Activated T-cell treated with anti-CD3 and anti-CD28 coated beads, Interleukin-2, amount 50 U/mL, for 72 hours (primary cell): ENCODE measurements at regions not wholly inside any gene's neighbourhood (a gene's known extent, or its start where the extent isn't known, plus 50 kb on each side); places are given as distances from the start of the nearest gene placed in this dataset.

ENCODE experiments used
- ATAC-seq, 2 donors: fragments of 150-1000 bp; cut with Tn5 transposase; replicated peaks in 1 of 2; 2 replicates each; pipeline ENCODE4 v1.10.0; 2021; ENCODE audit warnings: moderate library complexity in 2 of 2, mild to moderate bottlenecking in 1 of 2
- DNase-seq, 2 donors: peaks; one replicate each; pipeline ENCODE4 v3.0.0; 2021 to 2022; ENCODE audit warnings: mixed read lengths in 1 of 2
- H3K27ac Mint-ChIP-seq: one replicate; pipeline ENCODE4 v1.8.0; 2022; ENCODE audit warnings: mild to moderate bottlenecking, moderate library complexity, mixed read lengths
- H3K27me3 Mint-ChIP-seq: one replicate; pipeline ENCODE4 v1.8.0; 2022; ENCODE audit warnings: low read depth, mixed read lengths
- H3K36me3 Mint-ChIP-seq, 2 donors: one replicate each; pipeline ENCODE4 v1.8.0; 2022; ENCODE audit warnings: mixed read lengths in 2 of 2, mild to moderate bottlenecking in 1 of 2; ENCODE audit not compliant: insufficient read depth in 2 of 2
- H3K4me1 Mint-ChIP-seq: one replicate; pipeline ENCODE4 v1.8.0; 2022; ENCODE audit warnings: low read depth, mixed read lengths
- H3K4me3 Mint-ChIP-seq, 2 donors: one replicate each; pipeline ENCODE4 v1.8.0; 2022; ENCODE audit warnings: mild to moderate bottlenecking in 2 of 2, mixed read lengths in 2 of 2, moderate library complexity in 2 of 2
- H3K9me3 Mint-ChIP-seq, 2 donors: one replicate each; pipeline ENCODE4 v1.8.0; 2022; ENCODE audit warnings: mixed read lengths in 2 of 2

GRCh38 chr2:106020821-106021661, 173.1 kb downstream of the UXS1 start:
- no peaks in the 10 kb centered on the region for H3K9me3 Mint-ChIP-seq
- H3K36me3 Mint-ChIP-seq, result no peaks in the 10 kb centered on the region
- H3K4me1 Mint-ChIP-seq, result peaks cover 15% of the 10 kb centered on the region
- no peaks in the 10 kb centered on the region for H3K27me3 Mint-ChIP-seq
- no peak overlapping the region for H3K27ac Mint-ChIP-seq
- no peak for ATAC-seq
- DNase-seq, result no peak
- H3K4me3 Mint-ChIP-seq, result no peak overlapping the region

- Mint-ChIP-seq H3K9me3 (no peaks in the 10 kb centered on the region), H3K27ac (no peak overlapping the region), H3K27me3 (no peaks in the 10 kb centered on the region), H3K36me3 (no peaks in the 10 kb centered on the region), H3K4me3 (no peak overlapping the region), H3K4me1 (peaks cover 13% of the 10 kb centered on the region)
- DNase-seq (no peak), ATAC-seq (no peak)
These were observed 174.1 kb downstream of the UXS1 start for GRCh38 chr2:106020032-106020431.

GRCh38 chr2:106018141-106018540, 176.0 kb downstream of the UXS1 start:
- no peaks in the 10 kb centered on the region for H3K36me3 Mint-ChIP-seq
- H3K4me3 Mint-ChIP-seq, result no peak overlapping the region
- no peak overlapping the region for H3K27ac Mint-ChIP-seq
- peaks cover 0 to 1% of the 10 kb centered on the region in 2 donors for H3K9me3 Mint-ChIP-seq
- no peak for DNase-seq
- H3K27me3 Mint-ChIP-seq, result no peaks in the 10 kb centered on the region
- H3K4me1 Mint-ChIP-seq, result peaks cover 13% of the 10 kb centered on the region
- no peak for ATAC-seq

DNA sequence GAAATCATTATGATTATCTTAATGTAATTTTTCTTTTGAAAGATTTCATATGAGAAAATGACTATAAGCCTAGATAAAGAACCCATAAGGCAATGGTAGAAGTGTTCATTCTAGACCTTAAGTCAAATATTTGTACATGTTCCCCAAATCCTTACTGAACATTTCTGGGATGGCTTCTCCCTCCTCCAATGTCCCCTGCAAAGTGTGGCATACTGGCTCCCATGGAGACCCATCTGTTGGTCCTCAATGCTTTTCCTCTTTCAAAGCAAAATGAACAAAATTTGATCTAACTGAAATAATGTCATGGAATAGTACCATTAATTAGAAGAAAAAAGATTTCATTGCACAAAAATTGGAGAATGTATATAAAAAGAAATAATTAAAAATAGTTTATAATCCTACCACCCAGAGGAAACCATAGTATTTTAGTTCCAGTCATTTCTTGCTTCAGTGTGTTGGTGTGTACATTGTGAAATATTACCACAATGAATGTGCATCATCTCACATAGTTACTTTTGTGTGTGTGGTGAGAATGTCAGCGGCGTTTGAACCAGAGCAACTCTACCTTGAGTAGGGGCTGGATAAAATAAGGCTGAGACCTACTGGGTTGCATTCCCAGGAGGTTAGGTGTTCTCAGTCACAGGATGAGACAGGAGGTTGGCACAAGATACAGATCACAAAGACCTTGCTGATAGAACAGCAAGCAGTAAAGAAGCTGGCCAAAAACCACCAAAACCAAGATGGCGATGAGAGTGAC, 181.3 kb downstream of the UXS1 start:
- no peak for DNase-seq
- Mint-ChIP-seq H3K36me3 (peaks cover 3 to 9% of the 10 kb centered on the region in 2 donors), H3K27me3 (no peaks in the 10 kb centered on the region), H3K27ac (no peak overlapping the region), H3K4me3 (no peak overlapping the region), H3K4me1 (peaks cover 4% of the 10 kb centered on the region), H3K9me3 (peaks cover 7 to 8% of the 10 kb centered on the region in 2 donors)
- peak in 1 of 2 donors; percentile 45 for ATAC-seq

DNA sequence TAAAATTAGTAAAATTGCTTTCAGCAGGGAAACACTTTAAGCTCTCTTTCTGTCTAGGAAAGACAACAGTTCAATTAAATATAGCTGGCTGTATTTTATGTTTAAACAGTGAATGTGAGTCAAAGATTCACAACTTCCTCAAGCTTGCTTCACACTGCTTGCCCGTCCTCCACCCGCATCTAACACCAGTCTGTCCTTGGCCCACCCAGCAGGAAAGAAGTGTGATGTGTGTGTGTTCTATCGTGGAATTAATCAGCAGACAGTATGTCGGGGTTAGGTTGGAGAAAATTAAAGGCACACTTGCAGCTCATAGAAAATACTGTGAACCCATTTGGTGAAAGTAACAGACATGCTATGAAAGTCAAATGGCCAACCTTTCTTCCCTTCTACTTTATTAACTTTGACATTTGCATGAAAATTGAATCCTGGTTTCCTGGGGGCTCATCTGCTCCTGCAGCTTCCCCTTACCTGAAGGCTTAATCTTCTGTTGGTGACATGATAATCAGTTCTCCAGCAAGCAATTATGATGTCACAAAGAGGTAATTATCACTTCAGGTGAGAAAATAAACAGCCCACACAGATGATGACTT, 182.0 kb downstream of the UXS1 start:
- H3K4me3 Mint-ChIP-seq, result no peak overlapping the region
- no peak overlapping the region for H3K27ac Mint-ChIP-seq
- peaks cover 3 to 11% of the 10 kb centered on the region in 2 donors for H3K36me3 Mint-ChIP-seq
- no peaks in the 10 kb centered on the region for H3K27me3 Mint-ChIP-seq
- H3K4me1 Mint-ChIP-seq, result peaks cover 4% of the 10 kb centered on the region
- no peak for ATAC-seq
- no peak for DNase-seq
- peaks cover 8 to 9% of the 10 kb centered on the region in 2 donors for H3K9me3 Mint-ChIP-seq

DNA sequence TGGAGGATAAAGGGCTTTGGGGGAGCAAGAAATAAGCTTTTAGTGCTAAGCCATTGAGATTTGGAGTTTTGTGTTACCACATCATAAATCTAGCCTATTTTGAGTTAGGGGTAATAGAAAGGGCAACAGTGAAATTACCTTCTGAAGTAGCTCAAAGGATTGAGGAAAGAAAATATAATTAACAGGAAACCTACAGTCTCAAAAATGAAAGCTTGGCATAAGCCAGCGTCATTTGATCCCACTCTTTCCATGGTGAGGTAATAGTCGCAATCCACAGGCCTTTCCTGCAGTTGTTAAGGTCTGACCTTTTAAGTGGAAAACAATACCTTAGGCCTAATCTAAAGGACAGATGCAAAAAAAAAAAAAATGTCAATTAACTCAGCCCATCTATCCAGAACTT, 182.7 kb downstream of the UXS1 start:
- Mint-ChIP-seq H3K27ac (no peak overlapping the region), H3K36me3 (peaks cover 8 to 17% of the 10 kb centered on the region in 2 donors), H3K4me1 (peaks cover 4% of the 10 kb centered on the region), H3K4me3 (no peak overlapping the region), H3K27me3 (no peaks in the 10 kb centered on the region), H3K9me3 (peaks cover 13 to 16% of the 10 kb centered on the region in 2 donors)
- DNase-seq (no peak), ATAC-seq (no peak)

DNA sequence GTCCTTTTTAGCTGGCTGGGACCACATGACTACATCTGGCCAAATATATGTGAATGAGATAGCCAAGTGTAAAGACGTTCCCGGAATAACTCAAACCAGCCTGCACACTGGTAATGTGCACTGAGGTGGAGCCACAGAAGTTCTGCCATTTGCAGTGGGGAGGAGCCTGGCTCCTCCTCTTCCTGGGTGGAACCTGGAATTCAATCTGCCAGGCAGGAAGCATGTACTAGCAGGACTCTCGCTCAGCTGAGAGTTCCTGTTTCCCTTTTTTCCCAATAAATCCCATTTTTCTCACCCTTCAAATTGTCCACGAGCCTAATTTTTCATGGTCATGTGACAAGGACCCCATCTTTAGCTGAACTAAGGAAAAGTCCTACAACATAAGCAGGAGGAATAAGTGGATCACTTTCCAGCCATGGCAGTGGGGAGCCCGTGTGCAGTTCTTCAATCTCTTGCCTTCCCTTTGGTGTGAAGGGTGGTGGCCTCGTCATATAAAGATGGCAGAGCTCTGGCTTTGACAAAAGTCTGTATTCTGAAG, 183.2 kb downstream of the UXS1 start:
- H3K36me3 Mint-ChIP-seq, result peaks cover 11 to 21% of the 10 kb centered on the region in 2 donors
- no peak overlapping the region for H3K27ac Mint-ChIP-seq
- H3K4me1 Mint-ChIP-seq, result peaks cover 4% of the 10 kb centered on the region
- H3K27me3 Mint-ChIP-seq, result no peaks in the 10 kb centered on the region
- DNase-seq (no peak), ATAC-seq (no peak)
- peaks cover 16 to 19% of the 10 kb centered on the region in 2 donors for H3K9me3 Mint-ChIP-seq
- H3K4me3 Mint-ChIP-seq, result no peak overlapping the region

DNA sequence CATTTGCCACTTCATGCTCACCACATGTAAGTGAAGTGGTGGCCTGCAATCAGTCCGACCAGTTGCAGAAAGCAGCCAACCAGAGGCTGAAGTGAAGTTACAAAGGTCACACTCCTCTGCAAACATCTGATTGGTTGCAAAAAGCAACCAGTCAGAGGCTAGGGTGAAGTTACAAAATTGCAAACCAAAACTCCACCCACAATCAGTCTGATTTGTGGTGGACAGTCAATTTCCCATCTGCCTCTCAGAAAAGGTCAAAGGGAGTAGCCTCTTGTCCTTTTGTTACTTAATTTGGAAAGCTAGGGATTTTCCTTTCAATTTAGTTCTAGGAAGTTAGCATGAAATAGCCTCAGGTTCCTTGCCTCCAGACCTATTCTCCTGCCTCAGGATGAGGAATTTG, 185.0 kb downstream of the UXS1 start:
- peaks cover 12 to 30% of the 10 kb centered on the region in 2 donors for H3K36me3 Mint-ChIP-seq
- no peaks in the 10 kb centered on the region for H3K4me1 Mint-ChIP-seq
- H3K27me3 Mint-ChIP-seq, result no peaks in the 10 kb centered on the region
- H3K4me3 Mint-ChIP-seq, result no peak overlapping the region
- no peak for DNase-seq
- ATAC-seq, result no peak
- no peak overlapping the region for H3K27ac Mint-ChIP-seq
- H3K9me3 Mint-ChIP-seq, result peaks cover 18 to 24% of the 10 kb centered on the region in 2 donors

DNA sequence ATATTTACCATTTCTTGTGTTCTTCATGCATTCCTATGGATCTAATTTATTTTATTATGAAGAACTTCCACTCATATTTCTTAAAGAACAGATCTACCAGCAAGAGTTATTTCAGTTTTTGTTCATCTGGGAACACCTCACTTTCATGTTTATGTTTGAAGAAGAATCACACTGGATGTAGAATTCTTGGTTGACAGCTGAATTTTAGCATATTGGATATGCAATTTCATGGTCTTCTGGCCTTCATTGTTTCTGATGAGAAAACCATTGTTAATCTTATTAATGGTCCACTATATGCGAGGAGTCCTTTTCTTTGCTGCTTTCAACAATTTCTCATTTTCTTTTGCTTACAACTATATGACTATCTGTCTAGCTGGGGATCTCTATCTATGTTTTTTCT, 189.2 kb downstream of the UXS1 start:
- Mint-ChIP-seq H3K9me3 (peaks cover 20 to 29% of the 10 kb centered on the region in 2 donors), H3K27me3 (no peaks in the 10 kb centered on the region)

GRCh38 chr2:105999211-105999989, 194.7 kb downstream of the UXS1 start:
- Mint-ChIP-seq H3K9me3 (peaks cover 4 to 18% of the 10 kb centered on the region in 2 donors), H3K27ac (no peak overlapping the region), H3K4me1 (no peaks in the 10 kb centered on the region), H3K36me3 (peaks cover 5 to 19% of the 10 kb centered on the region in 2 donors), H3K27me3 (no peaks in the 10 kb centered on the region), H3K4me3 (no peak overlapping the region)
- ATAC-seq, result no peak
- no peak for DNase-seq

More for the DNA sequence above, 189.2 kb downstream of the UXS1 start:
- H3K27ac Mint-ChIP-seq, result no peak overlapping the region
- DNase-seq (no peak), ATAC-seq (no peak)
- H3K36me3 Mint-ChIP-seq, result peaks cover 14 to 39% of the 10 kb centered on the region in 2 donors
- no peak overlapping the region for H3K4me3 Mint-ChIP-seq
- H3K4me1 Mint-ChIP-seq, result no peaks in the 10 kb centered on the region

DNA sequence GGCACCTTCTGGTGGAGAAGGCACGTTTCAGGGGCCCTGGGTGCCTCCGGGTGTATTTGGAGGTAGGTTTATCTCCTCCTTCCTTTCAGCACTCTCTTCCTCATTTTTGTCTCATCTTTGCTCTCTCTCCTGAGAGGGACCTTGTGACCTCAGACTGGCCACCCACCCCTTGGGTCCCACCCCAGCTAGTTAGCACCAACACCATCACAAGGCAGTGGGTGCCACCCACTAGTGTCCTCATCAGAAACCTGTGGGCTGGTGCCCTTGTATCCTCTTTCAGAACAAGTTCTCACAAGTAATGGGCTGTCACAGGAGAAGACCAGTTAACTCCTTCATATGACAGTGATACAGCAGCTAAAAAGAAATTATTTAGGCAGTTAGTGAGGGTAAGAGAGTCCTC, 196.4 kb downstream of the UXS1 start:
- H3K4me3 Mint-ChIP-seq, result no peak overlapping the region
- H3K4me1 Mint-ChIP-seq, result no peaks in the 10 kb centered on the region
- ATAC-seq, result no peak
- H3K36me3 Mint-ChIP-seq, result peaks cover 8 to 21% of the 10 kb centered on the region in 2 donors
- H3K27ac Mint-ChIP-seq, result no peak overlapping the region
- H3K9me3 Mint-ChIP-seq, result peaks cover 8 to 16% of the 10 kb centered on the region in 2 donors
- DNase-seq, result no peak
- no peaks in the 10 kb centered on the region for H3K27me3 Mint-ChIP-seq

DNA sequence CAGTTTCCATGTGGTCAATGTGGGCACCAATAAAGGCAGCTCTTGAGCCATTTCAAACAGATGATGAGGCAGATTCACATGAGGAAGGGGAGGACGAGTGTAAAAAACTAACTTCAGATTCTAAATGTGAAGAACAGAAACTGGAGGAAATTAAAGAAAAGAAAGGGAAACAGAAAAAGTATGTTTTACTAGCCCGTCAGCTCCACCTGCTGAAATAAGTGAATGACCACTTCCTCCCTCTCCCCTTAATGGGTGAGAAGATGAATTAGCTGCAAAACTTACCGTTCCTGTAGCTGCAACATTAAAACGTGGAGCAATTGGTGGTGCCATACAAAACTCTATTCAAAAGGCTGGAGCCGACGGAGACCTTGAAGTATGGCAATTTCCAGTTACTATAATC, 203.5 kb downstream of the UXS1 start:
- no peak overlapping the region for H3K4me3 Mint-ChIP-seq
- no peak for DNase-seq
- peaks cover 10% of the 10 kb centered on the region for H3K4me1 Mint-ChIP-seq
- no peak overlapping the region for H3K27ac Mint-ChIP-seq
- peaks cover 17 to 23% of the 10 kb centered on the region in 2 donors for H3K36me3 Mint-ChIP-seq
- ATAC-seq, result no peak
- no peaks in the 10 kb centered on the region for H3K27me3 Mint-ChIP-seq
- peaks cover 16 to 17% of the 10 kb centered on the region in 2 donors for H3K9me3 Mint-ChIP-seq
